ENCODE measurements at regions not wholly inside any gene's neighbourhood (a gene's known extent, or its start where the extent isn't known, plus 50 kb on each side); places are given as distances from the start of the nearest gene placed in this dataset.
"Not testable (repeated sequence)": the region's sequence is repeated elsewhere in the genome, so short reads cannot be mapped to it uniquely, and the experiment has no call there.

GRCh38 chr6:51202653-51203052, 384.0 kb downstream of the TFAP2B start:
- not testable (repeated sequence) for TF ChIP-seq CTCF, POLR2A (IDR thresholded peaks at IDR 0.05)

Measured in esophagus squamous epithelium (tissue), 4 donors.